GM12864 (cell line): ENCODE measurements at regions not wholly inside any gene's neighbourhood (a gene's known extent, or its start where the extent isn't known, plus 50 kb on each side); places are given as distances from the start of the nearest gene placed in this dataset.

Experiments used
- DNase-seq: peaks from one replicate; pipeline ENCODE4 v3.0.0-alpha.2; 2011; ENCODE audit warnings: low read depth
- H3K4me3 ChIP-seq: 2 replicates; pipeline ENCODE4 v1.5.1; 2011; ENCODE audit warnings: mild to moderate bottlenecking, low read depth, low read length, control low read depth
- CTCF ChIP-seq: IDR thresholded peaks from 2 replicates; pipeline ENCODE4 v1.5.1; 2011; ENCODE audit warnings: low read depth, mild to moderate bottlenecking, moderate library complexity, low read length, control low read depth, inconsistent platforms; ENCODE audit errors: missing control alignments

GRCh38 chr3:193871220-193871485 lies 264.8 kb upstream of the HES1 start:
- no peak for DNase-seq
- no peak overlapping the region for H3K4me3 ChIP-seq
- no peak for TF ChIP-seq CTCF

GRCh38 chr3:193872265-193872753 lies 263.6 kb upstream of the HES1 start:
- no peak for TF ChIP-seq CTCF
- DNase-seq: no peak
- no peak overlapping the region for H3K4me3 ChIP-seq

GRCh38 chr3:193873426-193874201 lies 262.3 kb upstream of the HES1 start:
- no peak for DNase-seq
- no peak for TF ChIP-seq CTCF
- H3K4me3 ChIP-seq: no peak overlapping the region

GRCh38 chr3:193874512-193874911 lies 261.4 kb upstream of the HES1 start:
- no peak for DNase-seq
- no peak overlapping the region for H3K4me3 ChIP-seq
- TF ChIP-seq CTCF: no peak

- DNase-seq: no peak
- no peak for TF ChIP-seq CTCF
These were observed 260.9 kb upstream of the HES1 start for GRCh38 chr3:193874997-193875593.

GRCh38 chr3:193875601-193876321 lies 260.2 kb upstream of the HES1 start:
- no peak for TF ChIP-seq CTCF
- no peak for DNase-seq
- H3K4me3 ChIP-seq: no peak overlapping the region

More at GRCh38 chr3:193874997-193875593, 260.9 kb upstream of the HES1 start:
- no peak overlapping the region for H3K4me3 ChIP-seq
